ENCODE measurements at regions not wholly inside any gene's neighbourhood (a gene's known extent, or its start where the extent isn't known, plus 50 kb on each side); places are given as distances from the start of the nearest gene placed in this dataset.

DNA sequence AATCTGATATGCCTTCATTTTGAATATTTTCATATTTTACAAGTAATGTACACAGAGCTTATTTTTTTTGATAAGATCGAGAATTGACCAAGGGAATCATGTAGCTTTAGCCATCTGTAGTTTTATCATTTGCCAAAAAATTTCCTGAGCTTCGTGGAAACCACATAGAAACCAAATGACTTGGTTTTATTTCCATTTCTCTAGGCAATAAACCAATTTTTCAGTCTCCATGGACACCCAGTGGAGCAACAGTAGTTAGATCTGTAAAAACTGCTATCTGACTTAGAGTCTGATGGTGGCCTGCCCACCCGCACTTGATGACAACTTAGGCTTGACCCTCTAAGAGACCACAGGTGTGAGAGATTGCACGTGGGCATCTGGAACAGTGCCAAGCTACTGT is 127.8 kb upstream of the CDK6 start:
- no peak for DNase-seq (ENCODE audit: low read depth)
- H3K4me3 ChIP-seq (ENCODE audit: low read depth, low read length) = no peak overlapping the region
- TF ChIP-seq, protein P1, sequence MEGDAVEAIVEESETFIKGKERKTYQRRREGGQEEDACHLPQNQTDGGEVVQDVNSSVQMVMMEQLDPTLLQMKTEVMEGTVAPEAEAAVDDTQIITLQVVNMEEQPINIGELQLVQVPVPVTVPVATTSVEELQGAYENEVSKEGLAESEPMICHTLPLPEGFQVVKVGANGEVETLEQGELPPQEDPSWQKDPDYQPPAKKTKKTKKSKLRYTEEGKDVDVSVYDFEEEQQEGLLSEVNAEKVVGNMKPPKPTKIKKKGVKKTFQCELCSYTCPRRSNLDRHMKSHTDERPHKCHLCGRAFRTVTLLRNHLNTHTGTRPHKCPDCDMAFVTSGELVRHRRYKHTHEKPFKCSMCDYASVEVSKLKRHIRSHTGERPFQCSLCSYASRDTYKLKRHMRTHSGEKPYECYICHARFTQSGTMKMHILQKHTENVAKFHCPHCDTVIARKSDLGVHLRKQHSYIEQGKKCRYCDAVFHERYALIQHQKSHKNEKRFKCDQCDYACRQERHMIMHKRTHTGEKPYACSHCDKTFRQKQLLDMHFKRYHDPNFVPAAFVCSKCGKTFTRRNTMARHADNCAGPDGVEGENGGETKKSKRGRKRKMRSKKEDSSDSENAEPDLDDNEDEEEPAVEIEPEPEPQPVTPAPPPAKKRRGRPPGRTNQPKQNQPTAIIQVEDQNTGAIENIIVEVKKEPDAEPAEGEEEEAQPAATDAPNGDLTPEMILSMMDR (IDR thresholded peaks at IDR 0.05; ENCODE audit: low read depth, low read length, missing control alignments) = no peak

DNA sequence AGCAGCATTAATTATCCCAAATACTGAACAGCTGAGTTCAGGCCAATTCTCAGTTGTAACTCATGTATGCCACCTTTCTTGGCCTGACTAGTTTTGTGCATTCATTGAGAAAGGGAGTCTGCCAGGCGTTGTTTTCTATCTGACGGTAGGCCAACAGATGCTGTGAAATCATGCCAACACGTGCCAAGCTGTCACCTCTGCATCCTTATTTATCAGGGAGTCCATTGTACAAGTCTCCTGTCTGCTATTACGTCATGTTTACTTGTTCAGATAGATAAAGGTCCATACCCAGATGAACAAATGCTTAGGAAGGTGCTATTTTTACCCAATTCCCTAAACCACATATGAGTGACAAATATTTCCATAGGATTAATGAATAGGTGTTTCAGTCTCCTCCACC is 127.2 kb upstream of the CDK6 start:
- no peak for DNase-seq (ENCODE audit: low read depth)
- no peak overlapping the region for H3K4me3 ChIP-seq (ENCODE audit: low read depth, low read length)
- TF ChIP-seq, protein P1 (IDR thresholded peaks at IDR 0.05; ENCODE audit: low read depth, low read length, missing control alignments) = no peak

DNA sequence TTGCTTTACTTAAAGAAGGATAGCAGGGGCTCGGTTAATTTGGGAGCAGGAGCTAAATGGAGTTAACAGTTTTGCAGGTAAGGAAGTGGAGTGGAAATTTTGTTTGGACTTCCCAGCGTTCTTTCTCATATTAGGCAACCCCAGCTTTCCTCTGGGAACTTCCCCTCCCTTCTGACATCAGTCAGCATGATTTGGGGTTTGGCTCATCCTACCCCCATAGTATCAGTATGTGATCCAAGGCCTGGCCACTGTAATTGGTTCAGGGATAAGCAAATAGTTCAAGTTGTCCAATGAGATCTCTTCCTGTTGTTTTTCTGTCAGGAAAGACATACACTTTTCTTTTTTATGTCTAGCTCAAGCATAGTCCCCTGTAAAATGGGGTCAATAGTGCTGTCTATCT is 125.6 kb upstream of the CDK6 start:
- DNase-seq (ENCODE audit: low read depth) = no peak
- H3K4me3 ChIP-seq (ENCODE audit: low read depth, low read length) = no peak overlapping the region
- TF ChIP-seq, protein P1 (IDR thresholded peaks at IDR 0.05; ENCODE audit: low read depth, low read length, missing control alignments) = no peak

DNA sequence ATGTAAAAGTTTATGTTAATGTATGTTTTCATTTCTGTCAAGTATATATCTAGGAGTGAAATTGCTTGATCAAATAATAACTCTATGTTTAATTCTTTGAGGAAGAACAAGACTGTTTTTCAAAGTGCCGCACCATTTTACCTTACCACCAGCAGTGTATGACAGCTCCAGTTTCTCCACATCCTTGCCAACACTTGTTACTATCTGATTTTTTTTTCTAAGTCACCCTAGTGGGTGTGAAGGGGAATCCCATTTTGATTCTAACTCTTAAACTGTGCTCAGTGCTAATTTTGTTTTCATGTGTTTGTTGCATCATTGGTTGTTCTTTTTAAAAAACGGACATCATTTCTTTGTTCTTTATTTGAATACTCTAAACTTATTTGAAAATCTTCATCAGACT is 120.2 kb upstream of the CDK6 start:
- TF ChIP-seq, protein P1 (IDR thresholded peaks at IDR 0.05; ENCODE audit: low read depth, low read length, missing control alignments) = no peak
- H3K4me3 ChIP-seq (ENCODE audit: low read depth, low read length) = no peak overlapping the region
- DNase-seq (ENCODE audit: low read depth) = no peak

DNA sequence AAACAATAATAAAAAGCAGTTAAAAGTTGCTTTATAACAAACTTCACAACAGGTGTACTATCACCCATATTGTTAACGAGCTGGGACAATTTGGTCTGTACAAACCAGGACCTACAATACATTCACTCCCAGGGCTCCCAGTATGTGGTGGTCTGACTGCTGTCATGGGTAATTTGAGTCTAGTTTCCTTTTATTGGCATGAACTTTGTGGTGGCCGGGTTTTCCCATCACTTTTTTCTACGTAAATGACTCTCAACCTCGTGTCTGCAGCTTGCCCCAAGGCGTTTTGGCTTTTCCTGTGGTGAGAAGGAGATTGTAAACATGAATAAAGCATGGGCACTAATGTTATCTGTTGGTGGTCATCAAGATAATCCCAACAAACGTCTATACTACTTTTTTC is 118.7 kb upstream of the CDK6 start:
- peak; percentile 10 for DNase-seq (ENCODE audit: low read depth)
- no peak overlapping the region for H3K4me3 ChIP-seq (ENCODE audit: low read depth, low read length)
- TF ChIP-seq, protein P1 (IDR thresholded peaks at IDR 0.05; ENCODE audit: low read depth, low read length, missing control alignments) = no peak

DNA sequence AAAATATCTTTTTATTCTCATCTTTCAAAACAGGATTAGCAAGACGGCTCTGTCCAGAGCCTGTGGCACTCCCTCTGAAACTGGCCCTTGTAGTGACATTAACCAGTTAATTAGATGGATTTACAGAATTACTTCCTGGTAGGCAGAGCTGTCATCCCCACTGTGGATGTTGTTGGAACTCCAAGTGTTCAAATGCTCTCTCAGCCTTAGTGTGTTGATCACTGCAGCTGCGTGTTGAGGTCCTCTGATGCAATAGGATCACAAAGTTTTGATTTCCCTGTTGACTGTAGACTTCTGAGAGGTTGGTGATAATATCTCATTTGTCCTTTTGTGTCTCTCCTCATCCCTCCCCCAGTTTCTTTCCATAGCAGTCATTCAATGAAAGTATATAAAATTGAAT is 117.3 kb upstream of the CDK6 start:
- DNase-seq (ENCODE audit: low read depth) = no peak
- TF ChIP-seq, protein P1 (IDR thresholded peaks at IDR 0.05; ENCODE audit: low read depth, low read length, missing control alignments) = no peak
- H3K4me3 ChIP-seq (ENCODE audit: low read depth, low read length) = no peak overlapping the region

DNA sequence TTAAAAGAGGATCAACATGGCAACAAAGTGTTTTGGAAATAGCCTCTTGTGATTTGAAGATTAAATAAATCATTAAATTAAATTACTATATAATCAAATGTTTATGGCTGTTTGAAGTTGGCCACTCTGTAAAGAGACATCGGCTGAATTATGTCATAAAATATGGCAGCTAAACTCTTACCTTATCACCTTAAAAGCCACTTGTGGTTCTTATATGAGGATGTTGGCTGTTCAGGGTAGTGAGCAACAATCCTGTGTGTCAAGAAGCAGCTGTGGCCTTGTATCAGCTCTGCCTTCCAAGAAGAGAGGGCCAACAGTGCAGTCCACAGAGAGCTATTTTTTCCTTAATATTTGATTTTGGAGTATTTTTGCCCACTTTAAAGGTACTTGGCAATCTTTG is 113.4 kb upstream of the CDK6 start:
- no peak overlapping the region for H3K4me3 ChIP-seq (ENCODE audit: low read depth, low read length)
- no peak for DNase-seq (ENCODE audit: low read depth)
- TF ChIP-seq, protein P1 (IDR thresholded peaks at IDR 0.05; ENCODE audit: low read depth, low read length, missing control alignments) = no peak

Measured in GM12864 (cell line).